IPS DF 6.9 (cell line): ENCODE measurements at regions not wholly inside any gene's neighbourhood (a gene's known extent, or its start where the extent isn't known, plus 50 kb on each side); places are given as distances from the start of the nearest gene placed in this dataset.

Experiments
- DNase-seq: peaks from one replicate; pipeline ENCODE4 v3.0.0-alpha.2; 2013; ENCODE audit warnings: low read depth, low spot score
- H3K27ac ChIP-seq: one replicate; pipeline ENCODE4 v1.5.1; 2013; ENCODE audit warnings: low read length, control low read depth
- H3K27me3 ChIP-seq: 2 replicates; pipeline ENCODE4 v1.6.1; 2013; ENCODE audit warnings: mild to moderate bottlenecking, low read length; ENCODE audit not compliant: control insufficient read depth, insufficient read depth
- H3K36me3 ChIP-seq: 2 replicates; pipeline ENCODE4 v1.6.1; 2013; ENCODE audit warnings: low read length; ENCODE audit not compliant: control insufficient read depth, insufficient read depth
- H3K4me1 ChIP-seq: 2 replicates; pipeline ENCODE4 v1.6.1; 2013; ENCODE audit warnings: low read length; ENCODE audit not compliant: control insufficient read depth, insufficient read depth
- H3K4me3 ChIP-seq: 2 replicates; pipeline ENCODE4 v1.5.1; 2013; ENCODE audit warnings: mild to moderate bottlenecking, low read length
- H3K9me3 ChIP-seq: 2 replicates; pipeline ENCODE4 v1.6.1; 2013; ENCODE audit warnings: low read length, inconsistent platforms; ENCODE audit not compliant: control insufficient read depth, insufficient read depth
- WGBS: extraction: QIAGEN DNeasy Blood & Tissue Kit; methylation state at CpG from one replicate; pipeline ENCODE4 v1.1.7; 2013; ENCODE audit warnings: mixed read lengths, missing lambda C conversion rate; ENCODE audit not compliant: insufficient read length, insufficient coverage; 5-methylcytosine and 5-hydroxymethylcytosine counted together

GRCh38 chr20:20888936-20889335, 176.5 kb upstream of the RALGAPA2 start:
- Histone ChIP-seq H3K27ac (no peak overlapping the region), H3K36me3 (no peaks in the 10 kb centered on the region), H3K27me3 (no peaks in the 10 kb centered on the region), H3K4me1 (peaks cover 13% of the 10 kb centered on the region), H3K4me3 (no peak overlapping the region), H3K9me3 (no peaks in the 10 kb centered on the region)
- DNase-seq: no peak
- WGBS: no CpG with 5 or more reads among the region's 8 CpGs

- no peak for DNase-seq
- no CpG with 5 or more reads among the region's 14 CpGs for WGBS
- Histone ChIP-seq H3K27me3 (no peaks in the 10 kb centered on the region), H3K4me3 (no peak overlapping the region), H3K9me3 (no peaks in the 10 kb centered on the region), H3K27ac (no peak overlapping the region), H3K4me1 (peaks cover 13% of the 10 kb centered on the region), H3K36me3 (no peaks in the 10 kb centered on the region)
These were observed 175.8 kb upstream of the RALGAPA2 start for GRCh38 chr20:20888266-20888656.

- Histone ChIP-seq H3K9me3 (no peaks in the 10 kb centered on the region), H3K27ac (no peak overlapping the region), H3K4me1 (peaks cover 13% of the 10 kb centered on the region), H3K36me3 (no peaks in the 10 kb centered on the region), H3K27me3 (no peaks in the 10 kb centered on the region), H3K4me3 (no peak overlapping the region)
- no peak for DNase-seq
- WGBS: no CpG with 5 or more reads among the region's 19 CpGs
These were observed 175.3 kb upstream of the RALGAPA2 start for GRCh38 chr20:20887593-20888265.

- Histone ChIP-seq H3K4me3 (no peak overlapping the region), H3K36me3 (no peaks in the 10 kb centered on the region), H3K4me1 (no peaks in the 10 kb centered on the region), H3K27ac (no peak overlapping the region), H3K9me3 (no peaks in the 10 kb centered on the region), H3K27me3 (no peaks in the 10 kb centered on the region)
- no peak for DNase-seq
- WGBS: no CpG with 5 or more reads among the region's 2 CpGs
These were observed 169.4 kb upstream of the RALGAPA2 start for GRCh38 chr20:20881808-20882207.

- WGBS: no CpG with 5 or more reads among the region's 2 CpGs
- Histone ChIP-seq H3K27me3 (no peaks in the 10 kb centered on the region), H3K4me1 (no peaks in the 10 kb centered on the region), H3K36me3 (no peaks in the 10 kb centered on the region), H3K9me3 (no peaks in the 10 kb centered on the region), H3K27ac (no peak overlapping the region), H3K4me3 (no peak overlapping the region)
- no peak for DNase-seq
These were observed 164.6 kb upstream of the RALGAPA2 start for GRCh38 chr20:20877079-20877478.

GRCh38 chr20:20875716-20876115, 163.3 kb upstream of the RALGAPA2 start:
- Histone ChIP-seq H3K27me3 (no peaks in the 10 kb centered on the region), H3K4me1 (no peaks in the 10 kb centered on the region), H3K4me3 (no peak overlapping the region), H3K9me3 (no peaks in the 10 kb centered on the region), H3K27ac (no peak overlapping the region), H3K36me3 (no peaks in the 10 kb centered on the region)
- DNase-seq: no peak
- no CpG with 5 or more reads among the region's 7 CpGs for WGBS

- Histone ChIP-seq H3K27me3 (no peaks in the 10 kb centered on the region), H3K4me1 (no peaks in the 10 kb centered on the region), H3K36me3 (no peaks in the 10 kb centered on the region), H3K4me3 (no peak overlapping the region), H3K9me3 (no peaks in the 10 kb centered on the region), H3K27ac (no peak overlapping the region)
- no peak for DNase-seq
- no CpG with 5 or more reads among the region's 9 CpGs for WGBS
These were observed 160.0 kb upstream of the RALGAPA2 start for GRCh38 chr20:20872428-20872827.

- no peak overlapping the region for H3K27ac ChIP-seq
- no CpG with 5 or more reads among the region's 5 CpGs for WGBS
- H3K36me3 ChIP-seq: no peaks in the 10 kb centered on the region
- H3K9me3 ChIP-seq: no peaks in the 10 kb centered on the region
- no peak for DNase-seq
- H3K4me3 ChIP-seq: no peak overlapping the region
- no peaks in the 10 kb centered on the region for H3K27me3 ChIP-seq
- no peaks in the 10 kb centered on the region for H3K4me1 ChIP-seq
These were observed 156.8 kb upstream of the RALGAPA2 start for GRCh38 chr20:20869161-20869775.

- H3K27ac ChIP-seq: no peak overlapping the region
- H3K4me1 ChIP-seq: no peaks in the 10 kb centered on the region
- no peaks in the 10 kb centered on the region for H3K36me3 ChIP-seq
- DNase-seq: peak; percentile 25
- H3K4me3 ChIP-seq: no peak overlapping the region
- no CpG with 5 or more reads among the region's 3 CpGs for WGBS
- H3K9me3 ChIP-seq: no peaks in the 10 kb centered on the region
- no peaks in the 10 kb centered on the region for H3K27me3 ChIP-seq
These were observed 152.1 kb upstream of the RALGAPA2 start for GRCh38 chr20:20864351-20865096.

GRCh38 chr20:20860078-20860806, 147.8 kb upstream of the RALGAPA2 start:
- DNase-seq: peak; percentile 66
- Histone ChIP-seq H3K9me3 (no peaks in the 10 kb centered on the region), H3K4me3 (no peak overlapping the region), H3K27ac (no peak overlapping the region), H3K36me3 (no peaks in the 10 kb centered on the region), H3K4me1 (no peaks in the 10 kb centered on the region), H3K27me3 (no peaks in the 10 kb centered on the region)
- no CpG with 5 or more reads among the region's 8 CpGs for WGBS
